Testis (tissue), 2 donors: ENCODE measurements at regions not wholly inside any gene's neighbourhood (a gene's known extent, or its start where the extent isn't known, plus 50 kb on each side); places are given as distances from the start of the nearest gene placed in this dataset.

ENCODE experiments used
- CTCF ChIP-seq, 3 experiments: fragments of 450-650 bp in 2 of 3; fragments of 200-600 bp in 1 of 3; sonication (generic) in 1 of 3; IDR thresholded peaks; one replicate each; pipeline ENCODE4 v1.5.1; 2016 to 2019; ENCODE audit warnings: antibody characterized with exemption in 3 of 3, mild to moderate bottlenecking in 2 of 3, moderate library complexity in 1 of 3
- POLR2A ChIP-seq: fragments of 450-650 bp; IDR thresholded peaks from one replicate; pipeline ENCODE4 v1.6.1; 2017; ENCODE audit warnings: antibody characterized with exemption, mild to moderate bottlenecking, moderate library complexity

- peak in 1 of 3 experiments; percentile 9 for TF ChIP-seq CTCF (IDR thresholded peaks at IDR 0.05)
- no peak for TF ChIP-seq POLR2A
Measured at GRCh38 chr5:145101246-145101645, 733.9 kb downstream of the PRELID2 start.
